SU-DHL-6 (cell line): ENCODE measurements at regions not wholly inside any gene's neighbourhood (a gene's known extent, or its start where the extent isn't known, plus 50 kb on each side); places are given as distances from the start of the nearest gene placed in this dataset.
"Not testable (repeated sequence)": the region's sequence is repeated elsewhere in the genome, so short reads cannot be mapped to it uniquely, and the experiment has no call there.

Experiments used
- CTCF ChIP-seq: fragments of 200-600 bp; sonication (generic); IDR thresholded peaks from one replicate; pipeline ENCODE4 v1.5.1; 2017; ENCODE audit warnings: antibody characterized with exemption, mild to moderate bottlenecking, low read length, moderate library complexity; ENCODE audit not compliant: insufficient read depth, poor library complexity, severe bottlenecking
- EZH2phosphoT487 ChIP-seq: fragments of 200-600 bp; sonication (generic), shearing (Covaris generic); conservative IDR thresholded peaks from 2 replicates; pipeline ENCODE4 v1.6.1; 2018; ENCODE audit warnings: mild to moderate bottlenecking, antibody characterized with exemption, low read length, moderate library complexity, mixed read lengths

GRCh38 chr13:18600366-18600765 is 581.3 kb downstream of the TUBA3C start:
- not testable (repeated sequence) for TF ChIP-seq CTCF, EZH2phosphoT487
